HL-60 (cell line): ENCODE measurements at regions not wholly inside any gene's neighbourhood (a gene's known extent, or its start where the extent isn't known, plus 50 kb on each side); places are given as distances from the start of the nearest gene placed in this dataset.

Experiments
- GABPA ChIP-seq: IDR thresholded peaks from 2 replicates; pipeline ENCODE4 v1.6.1; 2012; ENCODE audit warnings: low read depth
- POLR2AphosphoS5 ChIP-seq: IDR thresholded peaks from 2 replicates; pipeline ENCODE4 v1.6.1; 2012; ENCODE audit warnings: low read depth
- SPI1 ChIP-seq: IDR thresholded peaks from 2 replicates; pipeline ENCODE4 v1.6.1; 2012; ENCODE audit warnings: low read depth, mild to moderate bottlenecking, borderline replicate concordance
- TF ChIP-seq, protein P1 (sequence below): IDR thresholded peaks from one replicate; pipeline ENCODE4 v1.5.1; 2011; ENCODE audit warnings: low read length, control low read depth, inconsistent platforms; ENCODE audit not compliant: insufficient read depth
- TF ChIP-seq, protein P2 (sequence below): IDR thresholded peaks from 2 replicates; pipeline ENCODE4 v1.6.1; 2012; ENCODE audit warnings: low read depth; ENCODE audit not compliant: insufficient replicate concordance

DNA sequence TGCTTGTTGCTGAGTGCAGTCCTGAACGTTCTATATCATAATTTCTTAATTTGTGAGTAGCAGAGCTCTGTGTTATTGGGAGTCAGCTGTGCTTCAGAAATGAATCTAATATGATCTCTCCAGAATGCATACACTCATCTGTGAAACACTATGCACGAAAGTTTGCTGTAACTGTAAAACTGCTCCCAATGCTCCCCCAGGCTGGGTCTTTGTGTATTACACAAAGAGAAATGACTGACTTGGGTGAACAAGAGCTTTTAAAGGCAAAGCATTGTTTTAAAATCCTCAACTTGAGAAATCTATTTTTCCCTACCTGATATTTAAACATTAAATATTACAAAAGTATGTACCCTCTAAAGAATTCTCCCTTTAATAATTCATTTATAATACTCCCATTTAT, 636.7 kb upstream of the KIF2B start:
- TF ChIP-seq, protein P1, sequence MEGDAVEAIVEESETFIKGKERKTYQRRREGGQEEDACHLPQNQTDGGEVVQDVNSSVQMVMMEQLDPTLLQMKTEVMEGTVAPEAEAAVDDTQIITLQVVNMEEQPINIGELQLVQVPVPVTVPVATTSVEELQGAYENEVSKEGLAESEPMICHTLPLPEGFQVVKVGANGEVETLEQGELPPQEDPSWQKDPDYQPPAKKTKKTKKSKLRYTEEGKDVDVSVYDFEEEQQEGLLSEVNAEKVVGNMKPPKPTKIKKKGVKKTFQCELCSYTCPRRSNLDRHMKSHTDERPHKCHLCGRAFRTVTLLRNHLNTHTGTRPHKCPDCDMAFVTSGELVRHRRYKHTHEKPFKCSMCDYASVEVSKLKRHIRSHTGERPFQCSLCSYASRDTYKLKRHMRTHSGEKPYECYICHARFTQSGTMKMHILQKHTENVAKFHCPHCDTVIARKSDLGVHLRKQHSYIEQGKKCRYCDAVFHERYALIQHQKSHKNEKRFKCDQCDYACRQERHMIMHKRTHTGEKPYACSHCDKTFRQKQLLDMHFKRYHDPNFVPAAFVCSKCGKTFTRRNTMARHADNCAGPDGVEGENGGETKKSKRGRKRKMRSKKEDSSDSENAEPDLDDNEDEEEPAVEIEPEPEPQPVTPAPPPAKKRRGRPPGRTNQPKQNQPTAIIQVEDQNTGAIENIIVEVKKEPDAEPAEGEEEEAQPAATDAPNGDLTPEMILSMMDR = no peak
- TF ChIP-seq POLR2AphosphoS5 (no peak), GABPA (no peak), SPI1 (no peak)
- TF ChIP-seq, protein P2, sequence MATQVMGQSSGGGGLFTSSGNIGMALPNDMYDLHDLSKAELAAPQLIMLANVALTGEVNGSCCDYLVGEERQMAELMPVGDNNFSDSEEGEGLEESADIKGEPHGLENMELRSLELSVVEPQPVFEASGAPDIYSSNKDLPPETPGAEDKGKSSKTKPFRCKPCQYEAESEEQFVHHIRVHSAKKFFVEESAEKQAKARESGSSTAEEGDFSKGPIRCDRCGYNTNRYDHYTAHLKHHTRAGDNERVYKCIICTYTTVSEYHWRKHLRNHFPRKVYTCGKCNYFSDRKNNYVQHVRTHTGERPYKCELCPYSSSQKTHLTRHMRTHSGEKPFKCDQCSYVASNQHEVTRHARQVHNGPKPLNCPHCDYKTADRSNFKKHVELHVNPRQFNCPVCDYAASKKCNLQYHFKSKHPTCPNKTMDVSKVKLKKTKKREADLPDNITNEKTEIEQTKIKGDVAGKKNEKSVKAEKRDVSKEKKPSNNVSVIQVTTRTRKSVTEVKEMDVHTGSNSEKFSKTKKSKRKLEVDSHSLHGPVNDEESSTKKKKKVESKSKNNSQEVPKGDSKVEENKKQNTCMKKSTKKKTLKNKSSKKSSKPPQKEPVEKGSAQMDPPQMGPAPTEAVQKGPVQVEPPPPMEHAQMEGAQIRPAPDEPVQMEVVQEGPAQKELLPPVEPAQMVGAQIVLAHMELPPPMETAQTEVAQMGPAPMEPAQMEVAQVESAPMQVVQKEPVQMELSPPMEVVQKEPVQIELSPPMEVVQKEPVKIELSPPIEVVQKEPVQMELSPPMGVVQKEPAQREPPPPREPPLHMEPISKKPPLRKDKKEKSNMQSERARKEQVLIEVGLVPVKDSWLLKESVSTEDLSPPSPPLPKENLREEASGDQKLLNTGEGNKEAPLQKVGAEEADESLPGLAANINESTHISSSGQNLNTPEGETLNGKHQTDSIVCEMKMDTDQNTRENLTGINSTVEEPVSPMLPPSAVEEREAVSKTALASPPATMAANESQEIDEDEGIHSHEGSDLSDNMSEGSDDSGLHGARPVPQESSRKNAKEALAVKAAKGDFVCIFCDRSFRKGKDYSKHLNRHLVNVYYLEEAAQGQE = no peak
